H7 (cell line): ENCODE measurements at regions not wholly inside any gene's neighbourhood (a gene's known extent, or its start where the extent isn't known, plus 50 kb on each side); places are given as distances from the start of the nearest gene placed in this dataset.
A peak's percentile ranks its signal among the peaks of the same experiment; 100 is the strongest.
"Not testable (repeated sequence)": the region's sequence is repeated elsewhere in the genome, so short reads cannot be mapped to it uniquely, and the experiment has no call there.

Experiments used
- DNase-seq: peaks from one replicate; pipeline ENCODE4 v3.0.0; 2012
- H3K27me3 ChIP-seq: 2 replicates; pipeline ENCODE4 v1.6.0; 2011; ENCODE audit warnings: mild to moderate bottlenecking, low read length; ENCODE audit not compliant: control insufficient read depth, insufficient read depth
- H3K36me3 ChIP-seq: replicated peaks from 2 replicates; pipeline ENCODE4 v1.5.1; 2011; ENCODE audit warnings: low read length; ENCODE audit not compliant: control insufficient read depth, insufficient read depth
- H3K4me3 ChIP-seq: 2 replicates; pipeline ENCODE4 v1.5.1; 2011; ENCODE audit warnings: low read depth, mild to moderate bottlenecking, control low read depth, low read length, moderate library complexity; ENCODE audit not compliant: insufficient read depth

DNA sequence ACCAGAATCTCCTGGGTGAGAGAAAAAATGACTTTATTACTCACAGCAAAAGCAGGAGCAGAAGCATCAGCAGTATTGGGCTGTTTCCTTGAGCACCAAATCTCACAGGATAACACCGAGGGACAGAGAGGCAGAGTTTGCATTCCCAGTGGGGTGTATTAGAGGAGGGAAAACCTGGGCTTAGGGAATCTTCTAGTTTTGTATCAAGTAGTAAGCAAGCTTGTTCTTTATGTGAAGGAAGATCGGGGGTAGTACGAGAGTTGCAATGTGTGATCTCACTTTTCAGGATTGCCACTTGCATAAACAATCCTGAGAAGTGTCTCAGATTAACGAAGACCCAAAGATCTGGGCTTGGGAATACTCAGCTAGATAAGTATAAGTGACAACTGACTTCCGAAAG is 1163.0 kb downstream of the TAF11L14 start:
- Histone ChIP-seq H3K36me3 (no peaks in the 10 kb centered on the region), H3K4me3 (no peak overlapping the region), H3K27me3 (no peaks in the 10 kb centered on the region)
- DNase-seq = peak; percentile 4

DNA sequence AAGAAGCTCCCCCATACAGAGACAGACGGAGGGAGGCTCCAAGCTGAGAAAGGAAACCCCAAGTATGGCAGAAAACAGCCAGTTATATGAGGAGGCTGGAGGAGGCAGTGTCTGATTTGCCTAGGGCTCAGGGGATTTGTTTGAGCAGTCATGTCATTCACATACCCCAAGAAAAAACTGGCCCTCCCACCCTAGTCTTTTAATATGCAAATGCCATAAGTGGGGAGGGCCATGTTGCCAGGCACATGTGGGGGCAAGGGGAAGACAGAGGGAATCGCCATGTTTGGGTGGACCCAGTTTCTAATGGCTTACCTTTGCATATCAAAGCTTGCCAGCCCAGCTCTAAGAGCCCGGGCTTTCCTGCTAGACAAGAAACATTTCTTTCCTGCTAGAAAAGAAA is 1163.8 kb downstream of the TAF11L14 start:
- Histone ChIP-seq H3K27me3 (no peaks in the 10 kb centered on the region), H3K4me3 (no peak overlapping the region), H3K36me3 (no peaks in the 10 kb centered on the region)
- no peak for DNase-seq

DNA sequence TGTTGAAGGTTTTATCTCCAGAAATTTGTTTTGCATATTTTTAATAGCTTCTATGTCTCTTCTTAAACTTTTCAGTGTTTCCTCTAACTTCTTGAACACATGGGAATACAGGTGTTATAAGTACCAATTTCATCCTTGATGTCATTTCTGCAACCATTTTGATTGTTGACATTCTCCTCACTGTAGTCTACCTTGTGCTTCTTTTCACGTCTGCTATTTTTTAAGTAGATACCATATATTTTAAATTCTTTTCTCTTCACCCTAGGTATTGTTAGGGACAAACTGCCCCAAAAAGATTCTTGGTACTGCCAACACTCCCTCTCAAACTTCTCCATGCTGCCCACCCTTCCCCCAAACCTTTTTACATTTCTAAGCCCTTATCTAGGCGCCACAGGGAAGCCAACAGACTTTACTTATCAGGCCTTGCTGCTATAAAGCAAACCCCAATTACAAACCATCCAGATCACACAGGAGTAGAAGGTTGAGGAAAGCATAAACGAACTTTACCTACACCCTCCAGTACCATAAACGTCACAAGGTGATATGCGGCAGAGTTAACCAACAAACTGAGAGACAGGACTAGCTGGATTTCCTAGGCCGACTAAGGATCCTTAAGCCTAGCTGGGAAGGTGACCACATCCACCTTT is 1165.3 kb downstream of the TAF11L14 start:
- H3K4me3 ChIP-seq = no peak overlapping the region
- DNase-seq = no peak
- no peaks in the 10 kb centered on the region for H3K36me3 ChIP-seq
- no peaks in the 10 kb centered on the region for H3K27me3 ChIP-seq

DNA sequence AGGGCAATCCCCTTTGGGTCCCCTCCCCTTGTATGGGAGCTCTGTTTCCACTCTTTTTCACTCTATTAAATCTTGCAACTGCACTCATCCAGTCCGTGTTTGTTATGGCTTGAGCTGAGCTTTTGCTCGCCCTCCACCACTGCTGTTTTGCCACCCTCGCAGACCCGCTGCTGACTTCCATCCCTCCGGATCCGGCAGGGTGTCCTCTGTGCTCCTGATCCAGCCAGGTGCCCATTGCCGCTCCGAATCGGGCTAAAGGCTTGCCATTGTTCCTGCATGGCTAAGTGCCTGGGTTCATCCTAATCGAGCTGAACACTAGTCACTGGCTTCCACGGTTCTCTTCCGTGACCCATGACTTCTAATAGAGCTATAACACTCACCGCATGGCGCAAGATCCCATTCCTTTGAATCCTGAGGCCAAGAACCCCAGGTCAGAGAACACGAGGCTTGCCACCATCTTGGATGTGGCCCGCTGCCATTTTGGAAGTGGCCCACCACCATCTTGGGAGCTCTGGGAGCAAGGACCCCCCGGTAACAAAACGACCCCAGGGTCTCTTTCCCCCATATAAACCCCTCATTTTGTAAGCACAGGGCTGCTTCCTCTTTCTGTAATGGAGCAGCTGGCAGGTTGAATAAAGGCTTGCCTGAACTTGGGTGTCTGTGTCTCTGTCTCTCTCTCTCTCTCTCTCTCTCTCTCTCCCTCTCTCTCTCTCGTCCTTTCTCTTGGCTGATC is 1166.2 kb downstream of the TAF11L14 start:
- no peaks in the 10 kb centered on the region for H3K36me3 ChIP-seq
- H3K4me3 ChIP-seq = no peak overlapping the region
- no peak for DNase-seq
- no peaks in the 10 kb centered on the region for H3K27me3 ChIP-seq

DNA sequence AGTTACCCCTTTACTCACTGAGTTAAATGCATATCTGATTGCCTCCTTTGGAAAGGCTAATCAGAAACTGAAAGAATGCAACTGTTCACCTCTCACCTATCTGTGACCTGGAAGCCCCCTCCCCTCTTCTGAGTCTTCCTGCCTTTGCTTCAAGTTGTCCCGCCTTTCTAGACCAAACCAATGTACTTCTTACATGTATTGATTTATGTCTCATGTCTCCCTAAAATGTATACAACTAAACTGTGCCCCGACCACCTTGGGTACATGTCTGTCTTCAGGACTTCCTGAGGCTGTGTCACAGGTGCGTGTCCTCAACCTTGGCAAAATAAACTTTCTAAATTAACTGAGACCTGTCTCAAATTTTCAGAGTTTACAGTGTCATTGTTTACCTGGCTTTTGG is 1167.2 kb downstream of the TAF11L14 start:
- H3K27me3 ChIP-seq, H3K4me3 ChIP-seq, DNase-seq, H3K36me3 ChIP-seq: not testable (repeated sequence)

DNA sequence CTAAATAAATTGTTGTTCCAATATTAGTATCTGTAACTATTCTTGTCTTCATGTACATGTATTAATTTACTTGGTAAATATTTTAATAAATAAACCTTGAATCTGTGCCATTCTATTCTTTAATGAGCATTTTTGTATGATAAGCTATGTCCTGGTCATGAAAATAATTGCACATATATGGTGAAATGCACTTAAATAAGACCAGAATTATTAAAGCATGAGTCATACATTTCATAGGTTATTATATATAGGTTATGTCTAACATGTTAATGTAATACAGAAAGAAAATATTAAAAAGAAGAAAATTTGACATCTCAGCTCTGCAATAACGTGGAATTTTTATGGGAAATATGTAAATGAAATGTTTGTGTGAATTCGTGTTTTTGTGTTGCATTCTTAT is 1168.1 kb downstream of the TAF11L14 start:
- Histone ChIP-seq H3K27me3 (no peaks in the 10 kb centered on the region), H3K4me3 (no peak overlapping the region), H3K36me3 (no peaks in the 10 kb centered on the region)
- no peak for DNase-seq

DNA sequence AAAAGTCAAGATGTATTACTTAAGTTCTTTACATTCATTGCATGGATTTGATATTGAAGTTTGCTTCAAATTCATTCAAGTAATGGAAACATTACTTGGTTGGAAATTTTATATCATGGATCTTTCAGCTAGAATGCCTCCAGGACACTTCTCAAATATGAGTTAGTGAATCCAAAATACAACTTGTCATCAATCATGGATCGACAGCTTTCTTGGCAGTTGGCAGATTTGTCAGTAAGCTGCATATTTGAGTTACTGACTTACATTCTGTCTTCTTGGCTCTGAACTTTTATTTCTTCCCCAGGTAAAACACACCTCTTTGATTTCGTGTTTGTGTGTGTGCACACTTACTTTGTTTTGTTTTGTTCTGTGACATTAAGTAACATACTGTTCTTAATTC is 1171.1 kb downstream of the TAF11L14 start:
- Histone ChIP-seq H3K27me3 (no peaks in the 10 kb centered on the region), H3K36me3 (no peaks in the 10 kb centered on the region), H3K4me3 (no peak overlapping the region)
- DNase-seq = no peak

DNA sequence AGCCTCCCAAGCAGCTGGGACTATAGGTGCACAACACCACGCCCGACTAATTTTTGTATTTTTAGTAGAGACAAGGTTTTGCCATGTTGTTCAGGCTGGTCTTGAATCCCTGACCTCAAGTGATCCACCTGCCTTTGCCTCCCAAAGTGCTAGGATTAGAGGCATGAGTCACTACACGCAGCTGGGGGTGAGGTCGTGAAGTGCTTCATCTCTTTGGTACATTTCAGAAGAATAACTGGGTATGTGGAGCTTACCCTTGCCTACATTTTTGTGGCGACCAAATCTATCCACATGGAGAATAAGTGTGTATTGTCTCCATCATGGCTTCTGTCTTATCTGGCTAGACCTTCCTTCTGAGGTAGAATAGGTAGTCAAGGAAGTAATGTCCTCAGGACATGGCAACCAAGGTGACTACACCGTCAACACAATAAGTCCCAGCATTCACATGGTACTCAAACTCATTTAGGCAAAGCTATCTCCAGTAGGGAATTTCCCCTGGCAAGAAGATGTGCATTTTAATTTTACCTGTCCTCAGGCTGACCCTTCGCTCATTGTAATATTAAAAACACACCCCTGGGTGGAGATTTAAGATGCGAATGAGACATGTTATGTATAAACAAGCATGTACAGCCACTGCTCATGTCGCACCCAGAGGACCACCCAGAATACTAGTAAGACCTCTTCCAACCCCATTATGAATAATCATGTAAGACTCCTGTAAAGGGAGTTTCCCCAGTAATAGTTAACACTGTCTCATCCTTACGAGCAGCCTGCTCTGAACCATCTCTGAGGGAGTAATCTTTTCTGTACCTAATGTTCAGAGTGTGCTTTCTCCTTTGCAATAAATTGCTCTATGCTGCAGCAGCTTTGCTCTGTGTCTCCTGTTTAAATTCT is 1173.2 kb downstream of the TAF11L14 start:
- no peaks in the 10 kb centered on the region for H3K36me3 ChIP-seq
- no peak overlapping the region for H3K4me3 ChIP-seq
- DNase-seq = no peak
- no peaks in the 10 kb centered on the region for H3K27me3 ChIP-seq

DNA sequence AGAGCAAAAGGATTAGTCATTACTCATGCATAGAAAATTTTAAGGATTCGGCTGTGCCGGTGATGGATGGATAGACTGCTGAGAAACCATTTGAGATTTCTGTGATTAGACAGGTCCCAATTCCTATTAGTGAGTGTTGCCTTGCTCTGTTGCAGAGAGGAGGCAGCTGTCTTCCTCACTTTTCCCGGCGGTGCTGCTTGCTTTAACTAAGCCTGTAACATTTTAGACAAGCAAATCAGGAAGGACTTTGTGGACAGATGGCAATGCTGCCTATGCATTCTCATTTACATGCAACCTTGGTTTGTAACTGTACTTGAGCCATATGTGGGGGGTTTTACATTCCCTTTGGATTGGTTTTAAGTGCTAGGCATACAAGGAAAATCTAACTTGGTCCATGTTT is 1176.3 kb downstream of the CDH18 start:
- H3K27me3 ChIP-seq = no peaks in the 10 kb centered on the region
- H3K4me3 ChIP-seq = no peak overlapping the region
- DNase-seq = no peak
- no peaks in the 10 kb centered on the region for H3K36me3 ChIP-seq

DNA sequence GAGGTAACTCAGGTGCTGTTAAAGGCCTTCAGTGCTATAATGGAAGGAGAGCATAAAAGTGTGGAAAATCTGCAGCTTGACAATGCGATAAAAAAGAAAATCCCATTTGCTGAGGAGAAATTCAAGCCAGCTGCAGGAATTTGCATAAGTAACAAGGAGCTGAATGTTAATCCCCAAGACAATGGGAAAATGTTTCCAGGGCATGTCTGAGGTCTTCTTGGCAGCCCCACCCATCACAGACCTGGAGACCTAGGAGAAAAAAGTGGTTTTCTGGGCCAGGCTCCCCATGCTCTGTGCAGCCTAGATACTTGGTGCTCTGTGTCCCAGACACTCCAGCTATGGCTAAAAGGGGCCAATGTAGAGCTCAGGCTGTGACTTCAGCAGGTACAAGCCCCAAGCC is 1159.6 kb downstream of the CDH18 start:
- no peak for DNase-seq
- Histone ChIP-seq H3K36me3 (no peaks in the 10 kb centered on the region), H3K4me3 (no peak overlapping the region), H3K27me3 (no peaks in the 10 kb centered on the region)

DNA sequence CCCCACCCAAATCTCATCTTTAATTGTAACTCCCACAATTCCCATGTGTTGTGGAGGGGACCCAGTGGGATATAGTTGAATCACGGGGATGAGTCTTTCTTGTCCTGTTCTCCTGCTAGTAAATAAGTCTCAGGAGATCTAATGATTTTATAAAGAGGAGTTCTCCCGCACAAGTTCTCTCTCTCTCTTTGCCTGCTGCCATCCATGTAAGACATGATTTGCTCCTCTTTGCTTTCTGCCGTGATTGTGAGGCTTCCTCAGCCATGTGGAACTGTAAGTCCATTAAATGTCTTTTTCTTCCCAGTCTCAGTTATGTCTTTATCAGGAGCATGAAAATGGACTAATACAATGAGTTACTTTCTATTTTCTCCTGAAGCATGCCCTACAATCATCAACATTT is 1158.5 kb downstream of the CDH18 start:
- H3K27me3 ChIP-seq = no peaks in the 10 kb centered on the region
- no peak for DNase-seq

DNA sequence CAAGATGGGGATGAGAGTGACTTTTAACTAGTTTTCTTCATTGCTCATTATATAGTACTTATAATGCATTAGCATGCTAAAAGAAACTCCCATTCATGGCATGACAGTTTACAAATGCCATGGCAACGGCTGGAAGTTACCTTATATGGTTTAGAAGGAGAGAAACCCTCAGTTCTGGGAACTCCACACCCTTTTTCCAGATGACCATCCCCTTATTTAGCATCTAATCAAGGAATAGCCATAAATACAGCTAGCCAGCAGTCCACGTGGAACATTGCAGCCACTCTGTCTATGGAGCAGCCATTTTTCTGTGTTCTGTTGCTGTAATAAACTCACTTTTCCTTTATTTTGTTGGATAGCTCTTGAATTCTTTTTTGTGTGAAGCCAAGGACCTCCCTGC is 1137.8 kb downstream of the CDH18 start:
- DNase-seq = no peak
- Histone ChIP-seq H3K27me3 (no peaks in the 10 kb centered on the region), H3K4me3 (no peak overlapping the region), H3K36me3 (no peaks in the 10 kb centered on the region)

More for the DNA sequence above, 1158.5 kb downstream of the CDH18 start:
- Histone ChIP-seq H3K36me3 (no peaks in the 10 kb centered on the region), H3K4me3 (no peak overlapping the region)

DNA sequence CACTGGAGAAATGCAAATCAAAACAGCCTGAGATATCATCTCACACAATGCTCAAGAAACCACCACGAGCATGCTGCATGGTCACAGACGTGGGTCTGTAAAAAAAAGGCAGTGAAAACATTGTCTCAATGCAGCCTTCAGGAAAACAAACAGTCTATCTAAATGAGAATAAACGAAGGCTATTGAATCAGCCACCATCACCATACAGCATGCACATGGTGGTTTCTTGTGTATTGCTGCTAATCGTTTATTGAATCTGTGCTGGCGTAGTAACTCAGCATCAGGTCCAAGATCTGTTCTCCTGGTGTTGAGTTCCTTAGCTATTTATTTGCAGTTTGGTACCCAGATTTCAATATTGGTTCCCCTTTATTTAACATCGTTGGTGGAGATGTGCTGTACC is 1115.0 kb downstream of the CDH18 start:
- Histone ChIP-seq H3K27me3 (no peaks in the 10 kb centered on the region), H3K4me3 (no peak overlapping the region), H3K36me3 (no peaks in the 10 kb centered on the region)
- no peak for DNase-seq

DNA sequence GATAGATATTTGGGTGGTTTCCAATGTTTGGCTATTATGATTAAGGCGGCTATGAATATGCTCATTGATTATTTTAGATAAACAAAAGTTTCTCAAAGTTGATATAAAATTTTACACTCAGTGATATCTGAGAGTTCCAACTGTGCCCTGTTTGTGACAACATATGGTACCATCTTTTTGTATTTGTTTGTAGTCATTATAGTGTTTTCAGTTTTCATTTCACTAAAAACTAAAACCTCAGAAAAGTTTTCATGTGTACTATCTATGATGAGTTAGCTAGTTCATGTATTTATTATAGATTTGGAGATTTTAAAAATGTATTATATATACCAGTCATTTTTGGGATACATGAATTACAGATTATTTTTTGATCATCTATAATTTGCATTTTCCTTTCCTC is 1111.4 kb downstream of the CDH18 start:
- Histone ChIP-seq H3K27me3 (no peaks in the 10 kb centered on the region), H3K4me3 (no peak overlapping the region), H3K36me3 (no peaks in the 10 kb centered on the region)
- no peak for DNase-seq

DNA sequence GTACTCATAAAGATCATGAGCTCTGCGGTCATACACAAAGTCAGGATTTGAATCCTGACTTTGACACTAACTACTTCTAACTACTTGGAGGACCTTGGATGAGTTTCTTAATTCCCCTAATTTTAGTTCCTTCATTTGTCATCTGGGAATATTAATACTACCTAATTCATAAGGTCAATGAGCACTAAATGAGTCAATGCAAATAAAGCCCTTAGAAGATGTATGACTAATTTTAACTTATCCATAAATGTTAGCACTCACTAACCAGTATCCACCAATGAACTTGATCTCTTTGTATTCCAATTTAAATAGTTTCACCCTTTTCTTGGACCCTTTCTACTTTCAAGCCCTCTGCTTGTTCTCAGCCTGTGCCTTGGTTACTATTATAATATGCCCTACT is 1106.4 kb downstream of the CDH18 start:
- Histone ChIP-seq H3K27me3 (no peaks in the 10 kb centered on the region), H3K36me3 (no peaks in the 10 kb centered on the region), H3K4me3 (no peak overlapping the region)
- DNase-seq = no peak
